Activated CD4-positive, alpha-beta T cell treated with anti-CD3 and anti-CD28 coated beads, Interleukin-2, amount 10 ng/mL, durations not matched to agents 24 days and 14 days (primary cell): ENCODE measurements at regions not wholly inside any gene's neighbourhood (a gene's known extent, or its start where the extent isn't known, plus 50 kb on each side); places are given as distances from the start of the nearest gene placed in this dataset.
A peak's percentile ranks its signal among the peaks of the same experiment; 100 is the strongest.

Source experiments
- DNase-seq: peaks from one replicate; pipeline ENCODE4 v3.0.0; 2022
- H3K27ac Mint-ChIP-seq: one replicate; pipeline ENCODE4 v1.8.0; 2022; ENCODE audit warnings: mild to moderate bottlenecking, mixed read lengths
- H3K27me3 Mint-ChIP-seq: one replicate; pipeline ENCODE4 v1.8.0; 2022; ENCODE audit warnings: mixed read lengths
- H3K36me3 Mint-ChIP-seq: one replicate; pipeline ENCODE4 v1.8.0; 2022; ENCODE audit warnings: low read depth, mild to moderate bottlenecking, mixed read lengths
- H3K4me1 Mint-ChIP-seq: one replicate; pipeline ENCODE4 v1.8.0; 2021; ENCODE audit warnings: mixed read lengths
- H3K4me3 Mint-ChIP-seq: one replicate; pipeline ENCODE4 v1.8.0; 2022; ENCODE audit warnings: mild to moderate bottlenecking, moderate library complexity, mixed read lengths
- H3K9me3 Mint-ChIP-seq: one replicate; pipeline ENCODE4 v1.8.0; 2021; ENCODE audit warnings: mixed read lengths
- intact Hi-C: fragments of 100-400 bp; cut with micrococcal nuclease; formaldehyde crosslinking; loops from one replicate; pipeline ENCODE4 v1.15.1; 2023

DNA sequence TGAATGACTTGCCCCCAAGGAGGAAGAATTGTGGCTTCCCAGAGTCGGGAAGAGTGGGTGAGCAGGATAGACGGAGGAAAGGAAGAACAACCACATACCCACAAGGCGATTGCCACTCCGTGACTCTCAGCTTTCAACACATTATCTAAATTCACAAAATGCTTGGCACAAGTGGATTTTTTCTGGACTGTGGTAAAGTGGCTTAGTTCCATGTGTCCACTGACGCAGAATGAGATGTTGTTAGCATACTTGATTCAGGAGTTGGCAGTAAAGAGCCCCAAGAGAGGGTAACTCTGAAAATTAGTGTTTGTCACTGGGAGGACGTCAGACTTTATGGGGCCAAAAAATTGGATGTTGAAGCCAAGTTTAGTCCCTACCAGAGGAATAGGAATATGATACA is 198.8 kb upstream of the CTNNB1 start:
- H3K4me1 Mint-ChIP-seq, result no peaks in the 10 kb centered on the region
- H3K27me3 Mint-ChIP-seq, result peaks cover 8% of the 10 kb centered on the region
- H3K9me3 Mint-ChIP-seq, result no peaks in the 10 kb centered on the region
- no peaks in the 10 kb centered on the region for H3K36me3 Mint-ChIP-seq
- intact Hi-C loops, result no loop called here
- DNase-seq, result no peak
- no peak overlapping the region for H3K4me3 Mint-ChIP-seq
- no peak overlapping the region for H3K27ac Mint-ChIP-seq

DNA sequence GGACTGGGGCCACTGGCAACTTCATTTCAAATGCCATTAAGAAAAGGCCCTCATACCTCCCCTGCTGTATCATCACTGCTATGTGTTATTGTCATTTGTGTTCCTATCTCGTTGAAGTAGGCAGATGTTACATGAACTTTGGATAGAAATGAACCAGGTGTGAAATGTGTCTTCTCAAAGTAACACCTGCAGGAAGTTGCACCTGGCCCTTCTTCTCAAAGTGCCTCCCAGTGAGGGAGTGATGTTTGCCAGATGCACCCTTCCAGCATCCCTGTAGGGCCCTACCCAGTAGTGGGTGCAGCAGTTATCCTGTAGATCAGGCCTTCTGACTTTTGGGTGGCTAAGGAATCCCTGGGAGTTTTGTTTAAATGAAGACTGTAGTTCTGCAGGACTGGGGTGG is 197.7 kb upstream of the CTNNB1 start:
- peaks cover 9% of the 10 kb centered on the region for H3K27me3 Mint-ChIP-seq
- no peaks in the 10 kb centered on the region for H3K36me3 Mint-ChIP-seq
- H3K9me3 Mint-ChIP-seq, result no peaks in the 10 kb centered on the region
- no peak overlapping the region for H3K4me3 Mint-ChIP-seq
- H3K27ac Mint-ChIP-seq, result no peak overlapping the region
- intact Hi-C loops, result no loop called here
- no peak for DNase-seq
- H3K4me1 Mint-ChIP-seq, result no peaks in the 10 kb centered on the region

DNA sequence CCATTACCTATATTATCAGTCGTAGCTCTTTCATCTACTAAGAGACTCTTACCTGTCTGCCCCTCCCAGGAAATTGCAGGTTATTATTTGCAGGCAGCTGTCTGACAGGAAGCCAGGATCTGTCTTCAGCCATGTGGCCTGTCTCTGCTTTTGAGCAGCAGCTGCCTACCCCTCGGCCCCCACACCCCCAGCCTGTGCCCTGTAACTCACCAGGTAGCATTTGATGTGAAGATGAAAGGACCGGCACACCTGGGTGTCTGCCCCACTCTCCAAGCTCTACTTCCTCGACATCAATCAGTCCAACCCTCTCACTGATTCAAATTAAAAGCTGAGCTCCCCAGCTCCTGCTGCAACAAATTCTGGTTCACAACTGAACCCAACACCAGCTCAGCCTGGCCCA is 197.2 kb upstream of the CTNNB1 start:
- H3K9me3 Mint-ChIP-seq, result no peaks in the 10 kb centered on the region
- no peaks in the 10 kb centered on the region for H3K4me1 Mint-ChIP-seq
- intact Hi-C loops, result no loop called here
- H3K27me3 Mint-ChIP-seq, result peaks cover 12% of the 10 kb centered on the region
- H3K4me3 Mint-ChIP-seq, result no peak overlapping the region
- no peak overlapping the region for H3K27ac Mint-ChIP-seq
- DNase-seq, result no peak
- no peaks in the 10 kb centered on the region for H3K36me3 Mint-ChIP-seq

DNA sequence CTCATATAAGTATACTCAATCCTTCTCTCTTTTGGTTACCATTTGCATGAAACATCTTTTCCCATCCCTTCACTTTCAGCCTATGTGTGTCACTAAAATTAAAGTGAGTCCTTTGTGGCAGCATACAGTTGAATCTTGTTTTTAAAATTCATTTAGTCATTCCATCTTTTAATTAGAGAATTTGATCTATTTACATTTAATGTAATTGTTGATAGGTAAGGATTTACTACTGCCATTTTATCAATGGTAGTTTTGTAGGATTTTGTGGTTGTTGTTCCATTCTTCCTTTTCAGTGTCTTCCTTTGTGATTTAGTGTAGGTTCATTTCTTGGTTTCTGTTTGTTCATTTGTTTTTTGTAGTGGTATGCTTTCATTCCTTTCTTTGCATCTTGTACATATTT is 191.9 kb upstream of the CTNNB1 start:
- no peaks in the 10 kb centered on the region for H3K4me1 Mint-ChIP-seq
- intact Hi-C loops, result no loop called here
- peaks cover 18% of the 10 kb centered on the region for H3K9me3 Mint-ChIP-seq
- H3K27ac Mint-ChIP-seq, result no peak overlapping the region
- H3K4me3 Mint-ChIP-seq, result no peak overlapping the region
- DNase-seq, result no peak
- peaks cover 2% of the 10 kb centered on the region for H3K36me3 Mint-ChIP-seq
- peaks cover 10% of the 10 kb centered on the region for H3K27me3 Mint-ChIP-seq

DNA sequence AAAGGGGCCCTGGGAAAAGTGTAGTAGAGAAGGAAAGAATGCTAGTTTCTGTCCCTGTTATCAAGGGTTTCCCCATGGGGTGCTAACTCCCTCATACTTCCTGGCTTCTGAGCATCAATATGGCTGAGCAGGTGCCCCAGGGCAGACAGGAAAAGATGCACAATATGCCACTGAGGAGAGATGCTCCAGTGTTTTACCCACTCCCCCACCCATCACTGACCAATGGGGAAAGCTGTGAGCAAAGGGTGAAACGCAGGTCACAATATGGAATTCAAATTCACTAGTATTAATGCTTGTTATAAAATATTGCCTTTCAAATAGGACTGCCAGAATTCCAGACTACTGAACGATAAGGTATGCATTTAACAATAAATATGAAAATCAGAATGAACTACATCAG is 187.5 kb upstream of the CTNNB1 start:
- no peak for DNase-seq
- Mint-ChIP-seq H3K4me1 (no peaks in the 10 kb centered on the region), H3K27ac (no peak overlapping the region), H3K4me3 (no peak overlapping the region), H3K36me3 (peaks cover 2% of the 10 kb centered on the region), H3K9me3 (peaks cover 18% of the 10 kb centered on the region), H3K27me3 (peaks cover 4% of the 10 kb centered on the region)
- intact Hi-C loops, result no loop called here

DNA sequence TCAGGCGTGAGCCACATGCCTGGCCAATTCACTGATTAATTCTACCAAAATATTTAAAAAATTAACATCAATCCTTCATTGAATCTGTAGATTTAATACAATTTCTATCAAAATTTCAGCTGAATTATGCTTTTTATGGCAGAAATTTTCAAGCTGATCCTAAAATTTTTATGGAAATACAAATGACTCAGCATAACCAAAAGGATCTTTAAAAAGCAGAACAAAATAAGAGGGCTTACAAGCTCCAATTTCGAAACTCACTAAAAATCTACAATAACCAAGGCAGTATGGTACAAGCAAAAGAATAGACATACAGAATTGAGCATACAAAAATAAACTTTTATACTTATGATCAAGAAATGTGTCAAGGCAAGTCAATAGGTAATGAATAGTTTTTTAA is 180.4 kb upstream of the CTNNB1 start:
- Mint-ChIP-seq H3K4me3 (no peak overlapping the region), H3K4me1 (no peaks in the 10 kb centered on the region), H3K27me3 (peaks cover 3% of the 10 kb centered on the region), H3K36me3 (no peaks in the 10 kb centered on the region), H3K27ac (no peak overlapping the region), H3K9me3 (no peaks in the 10 kb centered on the region)
- DNase-seq, result no peak
- intact Hi-C loops, result no loop called here

DNA sequence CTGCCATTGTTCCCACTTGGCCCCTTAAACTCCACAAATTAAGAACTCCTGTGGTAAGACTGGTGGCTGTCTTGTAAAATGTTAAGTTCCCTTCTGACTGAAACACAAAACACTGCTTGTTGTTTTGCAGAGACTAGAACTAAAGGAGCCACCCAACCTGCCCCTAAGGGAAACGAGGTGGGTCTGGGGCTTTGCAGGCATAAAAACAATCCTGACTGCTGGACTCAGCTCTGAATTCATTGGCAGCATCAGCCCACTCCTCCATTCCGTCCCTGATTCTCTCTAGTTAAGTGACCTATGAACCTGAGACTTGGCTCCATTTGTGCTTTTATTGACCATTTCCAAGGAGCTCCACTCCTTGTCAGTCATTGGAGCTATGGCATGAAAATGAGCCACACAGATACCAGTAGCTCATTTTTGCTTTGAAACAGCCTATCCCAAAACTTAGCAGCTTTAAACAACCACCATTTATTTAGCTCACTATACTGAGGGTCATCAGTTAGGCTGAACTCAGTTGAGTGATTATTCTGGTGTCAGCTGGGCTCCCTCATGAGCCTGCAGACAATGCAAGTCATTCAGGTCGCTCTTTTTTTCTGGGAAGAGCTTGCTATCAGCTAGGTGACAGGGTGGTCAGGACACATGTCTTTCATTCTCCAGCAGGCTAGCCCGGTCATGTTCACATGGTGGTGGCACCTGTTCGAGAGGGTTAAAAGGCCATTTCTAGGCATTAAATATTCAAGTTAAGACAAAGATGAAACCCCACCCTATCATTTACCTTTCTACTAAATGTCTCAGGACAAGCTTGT is 175.1 kb upstream of the CTNNB1 start:
- H3K9me3 Mint-ChIP-seq, result no peaks in the 10 kb centered on the region
- H3K36me3 Mint-ChIP-seq, result no peaks in the 10 kb centered on the region
- H3K27me3 Mint-ChIP-seq, result peaks cover 2% of the 10 kb centered on the region
- intact Hi-C loops, result no loop called here
- H3K27ac Mint-ChIP-seq, result no peak overlapping the region
- H3K4me1 Mint-ChIP-seq, result no peaks in the 10 kb centered on the region
- DNase-seq, result no peak
- H3K4me3 Mint-ChIP-seq, result no peak overlapping the region

DNA sequence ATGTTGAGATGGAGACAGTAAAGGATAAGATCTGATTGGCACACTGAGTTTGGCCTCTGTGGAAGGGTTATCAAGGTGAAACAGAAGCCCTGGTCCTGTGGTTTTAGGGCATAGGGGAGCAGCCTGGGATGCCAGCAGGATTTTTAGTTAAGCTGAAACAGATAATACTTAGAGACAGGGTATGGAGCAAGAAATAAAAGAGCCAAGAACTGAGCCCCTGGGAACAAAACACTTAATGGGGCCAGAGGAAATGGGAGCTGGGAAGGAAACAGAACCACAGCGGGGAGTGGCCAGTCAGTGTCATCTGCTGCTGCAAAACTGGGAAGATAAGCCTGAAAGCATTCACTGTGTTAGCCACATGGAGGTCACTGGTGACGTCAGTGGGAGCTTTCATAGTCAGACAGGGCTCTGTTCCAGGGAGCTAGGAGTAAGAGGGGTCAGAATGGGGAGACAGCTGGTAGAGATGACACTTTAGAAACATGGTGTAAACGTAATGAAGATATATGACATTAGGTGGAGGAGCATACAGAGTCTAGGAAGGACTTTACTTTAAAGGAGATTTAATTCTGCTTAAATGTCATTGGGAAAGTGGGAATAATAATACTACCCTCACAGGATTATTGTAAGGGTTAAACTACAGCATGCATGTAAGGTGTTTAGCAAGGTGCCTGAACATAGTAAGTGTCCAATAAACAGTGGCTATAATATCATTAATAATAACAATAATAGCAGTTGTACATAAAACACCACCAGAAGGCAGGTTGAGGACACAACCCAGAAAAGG is 172.7 kb upstream of the CTNNB1 start:
- Mint-ChIP-seq H3K4me1 (no peaks in the 10 kb centered on the region), H3K36me3 (no peaks in the 10 kb centered on the region), H3K27me3 (peaks cover 4% of the 10 kb centered on the region), H3K4me3 (no peak overlapping the region), H3K27ac (no peak overlapping the region), H3K9me3 (no peaks in the 10 kb centered on the region)
- DNase-seq, result no peak
- intact Hi-C loops, result no loop called here

DNA sequence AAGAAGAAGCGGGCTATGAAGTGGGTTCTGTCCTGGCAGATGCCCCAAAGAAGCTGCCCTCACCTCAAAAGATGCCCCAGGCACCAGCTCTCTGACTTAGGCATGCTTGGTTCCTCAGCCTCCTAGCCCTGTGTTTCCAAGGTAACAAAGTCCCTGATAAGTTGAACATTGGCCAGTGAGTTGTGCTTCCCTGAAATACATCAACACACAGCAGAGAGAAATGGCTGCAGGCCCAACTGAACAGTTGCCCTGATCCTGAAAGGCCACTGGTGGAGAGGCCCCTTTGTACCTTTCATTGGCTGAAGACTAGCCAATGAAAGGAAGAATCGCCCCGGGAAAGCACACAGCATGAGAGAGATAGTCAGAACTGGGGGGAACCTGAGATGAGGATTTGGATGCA is 169.9 kb upstream of the CTNNB1 start:
- intact Hi-C loops, result no loop called here
- Mint-ChIP-seq H3K27me3 (peaks cover 4% of the 10 kb centered on the region), H3K9me3 (no peaks in the 10 kb centered on the region), H3K4me1 (no peaks in the 10 kb centered on the region), H3K36me3 (no peaks in the 10 kb centered on the region), H3K4me3 (no peak overlapping the region), H3K27ac (no peak overlapping the region)
- DNase-seq, result peak; percentile 35

DNA sequence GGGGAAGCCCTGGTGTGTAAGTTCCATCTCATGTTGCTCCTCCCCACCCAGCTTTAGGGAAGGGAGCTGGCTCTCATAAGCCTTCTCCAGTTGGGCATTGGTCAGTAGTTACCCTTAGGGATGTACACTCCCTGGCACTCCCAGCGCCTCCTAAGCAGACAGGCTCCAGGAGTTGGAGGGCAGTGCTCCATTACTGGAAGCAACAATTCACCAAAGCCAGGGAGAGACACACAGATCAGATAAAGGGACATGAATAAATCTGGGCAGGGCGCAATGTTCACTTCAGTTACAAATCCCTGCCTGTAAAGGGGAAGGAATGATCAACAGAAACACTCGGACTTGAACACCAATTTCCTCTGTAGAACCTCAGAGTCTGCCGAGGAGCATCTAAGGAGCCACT is 169.1 kb upstream of the CTNNB1 start:
- peak; percentile 34 for DNase-seq
- Mint-ChIP-seq H3K4me3 (no peak overlapping the region), H3K36me3 (no peaks in the 10 kb centered on the region), H3K4me1 (no peaks in the 10 kb centered on the region), H3K9me3 (no peaks in the 10 kb centered on the region), H3K27ac (no peak overlapping the region), H3K27me3 (peaks cover 7% of the 10 kb centered on the region)
- intact Hi-C loops, result no loop called here

DNA sequence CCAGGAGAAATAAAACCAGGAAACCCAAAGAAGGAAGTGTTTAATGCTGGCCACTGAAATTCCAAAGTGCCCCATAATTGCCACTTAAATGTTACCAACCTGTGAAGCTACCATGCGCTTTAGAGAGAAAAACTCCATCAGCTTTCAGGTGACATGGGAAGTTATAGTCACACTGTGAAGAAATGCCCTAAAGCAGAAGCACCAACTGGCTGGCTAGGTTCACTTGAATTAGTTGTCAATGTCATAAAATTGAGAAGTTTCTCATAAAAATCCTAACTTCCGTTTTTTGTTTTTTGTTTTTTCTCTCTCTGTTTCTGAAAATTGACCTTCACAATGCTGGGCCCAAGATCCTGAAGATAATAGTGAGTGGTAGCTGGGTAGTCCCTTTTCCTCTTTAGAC is 167.9 kb upstream of the CTNNB1 start:
- intact Hi-C loops, result no loop called here

DNA sequence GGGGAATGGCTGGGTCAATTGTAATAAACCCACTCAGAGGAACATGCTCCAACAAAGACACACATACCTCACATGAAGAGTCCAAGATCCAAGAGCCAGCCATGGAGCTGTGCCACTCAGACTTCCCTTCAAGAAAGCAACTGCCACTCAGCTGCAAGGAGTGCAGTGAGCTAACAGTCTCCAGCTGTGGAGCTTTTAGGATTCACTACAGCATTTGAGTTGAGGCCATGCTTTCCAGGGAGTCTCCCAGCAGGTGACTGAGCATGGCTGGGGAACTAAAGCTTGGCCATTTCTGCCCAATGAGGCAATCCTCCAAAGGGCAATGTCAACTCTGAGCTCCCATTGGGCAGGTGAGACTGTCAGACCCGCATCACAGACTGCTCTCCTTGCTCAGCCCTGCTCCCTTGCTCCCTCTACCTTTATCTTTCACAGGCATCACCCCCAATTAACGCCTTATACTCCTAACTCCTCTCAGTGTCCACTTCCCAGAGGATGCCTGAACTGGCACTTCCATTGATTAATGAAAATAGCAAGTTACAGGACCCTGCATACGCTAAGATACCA is 165.3 kb upstream of the CTNNB1 start:
- intact Hi-C loops, result no loop called here
- Mint-ChIP-seq H3K9me3 (no peaks in the 10 kb centered on the region), H3K27me3 (peaks cover 12% of the 10 kb centered on the region), H3K4me3 (no peak overlapping the region), H3K27ac (no peak overlapping the region), H3K4me1 (no peaks in the 10 kb centered on the region), H3K36me3 (no peaks in the 10 kb centered on the region)
- no peak for DNase-seq

More for the DNA sequence above, 167.9 kb upstream of the CTNNB1 start:
- H3K4me1 Mint-ChIP-seq, result no peaks in the 10 kb centered on the region
- no peak for DNase-seq
- H3K27me3 Mint-ChIP-seq, result peaks cover 8% of the 10 kb centered on the region
- H3K9me3 Mint-ChIP-seq, result no peaks in the 10 kb centered on the region
- no peaks in the 10 kb centered on the region for H3K36me3 Mint-ChIP-seq
- no peak overlapping the region for H3K4me3 Mint-ChIP-seq
- H3K27ac Mint-ChIP-seq, result no peak overlapping the region

DNA sequence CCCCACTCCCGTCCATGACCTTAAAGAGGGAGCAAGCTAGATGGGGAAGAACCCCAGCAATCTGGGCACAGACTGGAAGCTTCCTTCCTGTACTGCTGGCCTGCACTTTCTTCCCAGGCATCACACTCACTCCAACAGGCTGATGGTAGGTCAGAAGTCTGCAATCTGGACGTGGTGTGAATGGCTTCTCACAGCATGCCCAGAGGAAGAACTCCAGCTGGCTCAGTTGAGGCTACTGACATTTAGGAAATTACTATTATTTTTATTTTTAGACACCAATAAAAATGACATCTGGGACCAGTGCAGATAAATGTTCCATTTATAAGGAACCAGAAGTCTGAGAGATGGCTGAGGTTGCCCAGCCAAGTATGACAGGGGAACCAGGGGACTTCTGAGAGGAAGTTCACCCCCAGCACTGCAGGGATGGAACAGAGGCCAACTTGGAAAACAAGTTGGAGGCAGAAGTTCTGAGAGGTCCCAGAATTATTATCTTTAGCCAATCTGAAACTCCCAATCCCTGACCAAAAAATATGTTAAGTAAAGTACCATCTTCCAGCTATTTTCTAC is 163.8 kb upstream of the CTNNB1 start:
- no peaks in the 10 kb centered on the region for H3K9me3 Mint-ChIP-seq
- intact Hi-C loops, result no loop called here
- no peak overlapping the region for H3K4me3 Mint-ChIP-seq
- DNase-seq, result no peak
- H3K4me1 Mint-ChIP-seq, result no peaks in the 10 kb centered on the region
- no peaks in the 10 kb centered on the region for H3K36me3 Mint-ChIP-seq
- H3K27ac Mint-ChIP-seq, result no peak overlapping the region
- peaks cover 12% of the 10 kb centered on the region for H3K27me3 Mint-ChIP-seq

DNA sequence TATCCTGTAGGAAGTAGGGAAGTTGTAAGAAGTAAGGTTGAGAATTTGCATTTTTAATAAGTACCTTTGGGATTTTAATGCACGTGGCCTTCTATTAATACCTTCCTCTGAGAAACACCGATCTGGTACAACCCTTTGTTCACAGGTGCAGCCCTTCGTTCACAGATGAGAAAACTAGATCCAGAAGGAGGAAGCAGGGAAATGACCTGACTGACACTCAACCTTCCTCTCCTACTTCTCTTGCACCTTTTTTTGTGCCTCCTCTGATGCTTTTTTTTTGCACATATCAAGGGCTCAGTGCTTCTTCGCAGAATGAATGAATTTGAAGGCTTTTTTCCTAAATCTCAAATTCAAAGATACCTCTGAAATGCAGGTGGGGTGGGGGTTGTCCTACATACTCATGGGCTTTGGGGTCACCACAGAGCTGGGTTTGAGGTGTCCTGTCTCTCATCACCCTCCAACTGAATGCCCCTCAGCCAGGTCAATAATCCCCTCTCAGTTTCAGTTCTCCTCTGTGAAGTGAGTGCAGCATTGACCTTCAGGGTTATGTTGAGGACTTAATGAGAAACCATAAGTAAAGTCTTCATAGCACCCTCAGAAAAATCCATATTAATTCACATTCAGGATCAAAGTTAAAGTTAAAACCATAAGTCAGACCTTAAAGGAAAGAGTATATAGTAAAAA is 161.5 kb upstream of the CTNNB1 start:
- Mint-ChIP-seq H3K27ac (no peak overlapping the region), H3K27me3 (peaks cover 10% of the 10 kb centered on the region), H3K4me3 (no peak overlapping the region), H3K9me3 (no peaks in the 10 kb centered on the region), H3K4me1 (no peaks in the 10 kb centered on the region), H3K36me3 (no peaks in the 10 kb centered on the region)
- intact Hi-C loops, result no loop called here
- DNase-seq, result no peak
